WI38 (cell line): ENCODE measurements at regions not wholly inside any gene's neighbourhood (a gene's known extent, or its start where the extent isn't known, plus 50 kb on each side); places are given as distances from the start of the nearest gene placed in this dataset.

Experiments
- H3K4me3 ChIP-seq: 2 replicates; pipeline ENCODE4 v1.5.1; 2011; ENCODE audit warnings: low read depth, mild to moderate bottlenecking, control low read depth, low read length
- TF ChIP-seq, protein P1 (sequence below): IDR thresholded peaks from 2 replicates; pipeline ENCODE4 v1.5.1; 2012; ENCODE audit warnings: low read depth, mild to moderate bottlenecking, control low read depth, low read length

DNA sequence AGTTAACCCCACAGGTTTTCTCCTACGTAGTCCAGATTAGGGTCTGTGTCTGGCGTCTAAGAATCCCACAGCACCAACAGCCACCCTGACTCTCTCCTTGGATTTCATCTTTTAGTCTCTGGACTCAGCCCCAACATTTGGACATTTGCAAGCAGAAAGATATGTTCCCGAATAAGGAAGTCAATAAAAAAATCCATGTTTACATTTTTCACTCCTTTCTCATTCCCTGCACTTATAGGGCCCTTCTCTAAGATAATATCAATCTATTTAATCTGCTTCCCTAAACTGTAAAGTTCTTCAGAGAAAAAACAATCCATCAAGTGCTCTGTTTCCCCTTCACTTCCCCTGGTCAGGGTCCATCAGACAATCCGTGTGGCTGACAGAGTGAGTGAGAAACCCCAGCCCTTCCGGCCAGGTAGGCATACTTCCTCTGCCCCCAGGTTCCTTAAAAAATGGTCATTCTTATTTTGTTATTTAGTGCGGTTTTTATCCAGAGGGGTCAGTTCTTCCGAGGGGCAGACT, 105.9 kb upstream of the CDC42BPA start:
- no peak overlapping the region for H3K4me3 ChIP-seq
- TF ChIP-seq, protein P1, sequence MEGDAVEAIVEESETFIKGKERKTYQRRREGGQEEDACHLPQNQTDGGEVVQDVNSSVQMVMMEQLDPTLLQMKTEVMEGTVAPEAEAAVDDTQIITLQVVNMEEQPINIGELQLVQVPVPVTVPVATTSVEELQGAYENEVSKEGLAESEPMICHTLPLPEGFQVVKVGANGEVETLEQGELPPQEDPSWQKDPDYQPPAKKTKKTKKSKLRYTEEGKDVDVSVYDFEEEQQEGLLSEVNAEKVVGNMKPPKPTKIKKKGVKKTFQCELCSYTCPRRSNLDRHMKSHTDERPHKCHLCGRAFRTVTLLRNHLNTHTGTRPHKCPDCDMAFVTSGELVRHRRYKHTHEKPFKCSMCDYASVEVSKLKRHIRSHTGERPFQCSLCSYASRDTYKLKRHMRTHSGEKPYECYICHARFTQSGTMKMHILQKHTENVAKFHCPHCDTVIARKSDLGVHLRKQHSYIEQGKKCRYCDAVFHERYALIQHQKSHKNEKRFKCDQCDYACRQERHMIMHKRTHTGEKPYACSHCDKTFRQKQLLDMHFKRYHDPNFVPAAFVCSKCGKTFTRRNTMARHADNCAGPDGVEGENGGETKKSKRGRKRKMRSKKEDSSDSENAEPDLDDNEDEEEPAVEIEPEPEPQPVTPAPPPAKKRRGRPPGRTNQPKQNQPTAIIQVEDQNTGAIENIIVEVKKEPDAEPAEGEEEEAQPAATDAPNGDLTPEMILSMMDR: no peak

DNA sequence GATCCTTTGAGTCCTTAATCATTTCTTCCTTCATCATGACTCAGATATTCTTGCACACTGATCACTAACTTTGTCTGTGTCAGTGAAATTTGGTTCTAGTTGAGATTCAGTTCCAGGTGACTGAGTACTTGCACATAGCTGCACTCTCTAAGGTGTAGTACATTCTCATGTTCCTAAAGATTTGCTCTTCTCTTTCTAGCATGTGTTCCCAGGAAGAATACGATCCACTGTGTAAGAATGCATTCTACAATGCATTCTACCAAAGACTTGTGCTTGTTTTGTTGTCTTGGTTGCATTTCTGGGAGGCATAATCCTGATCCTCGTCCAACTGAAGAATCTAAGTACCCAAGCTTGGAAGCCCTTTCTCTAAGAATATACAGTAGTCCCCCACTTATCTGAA, 104.3 kb upstream of the CDC42BPA start:
- no peak overlapping the region for H3K4me3 ChIP-seq
- TF ChIP-seq, protein P1: no peak

GRCh38 chr1:227420147-227420546, 101.9 kb upstream of the CDC42BPA start:
- no peak overlapping the region for H3K4me3 ChIP-seq
- TF ChIP-seq, protein P1: no peak

DNA sequence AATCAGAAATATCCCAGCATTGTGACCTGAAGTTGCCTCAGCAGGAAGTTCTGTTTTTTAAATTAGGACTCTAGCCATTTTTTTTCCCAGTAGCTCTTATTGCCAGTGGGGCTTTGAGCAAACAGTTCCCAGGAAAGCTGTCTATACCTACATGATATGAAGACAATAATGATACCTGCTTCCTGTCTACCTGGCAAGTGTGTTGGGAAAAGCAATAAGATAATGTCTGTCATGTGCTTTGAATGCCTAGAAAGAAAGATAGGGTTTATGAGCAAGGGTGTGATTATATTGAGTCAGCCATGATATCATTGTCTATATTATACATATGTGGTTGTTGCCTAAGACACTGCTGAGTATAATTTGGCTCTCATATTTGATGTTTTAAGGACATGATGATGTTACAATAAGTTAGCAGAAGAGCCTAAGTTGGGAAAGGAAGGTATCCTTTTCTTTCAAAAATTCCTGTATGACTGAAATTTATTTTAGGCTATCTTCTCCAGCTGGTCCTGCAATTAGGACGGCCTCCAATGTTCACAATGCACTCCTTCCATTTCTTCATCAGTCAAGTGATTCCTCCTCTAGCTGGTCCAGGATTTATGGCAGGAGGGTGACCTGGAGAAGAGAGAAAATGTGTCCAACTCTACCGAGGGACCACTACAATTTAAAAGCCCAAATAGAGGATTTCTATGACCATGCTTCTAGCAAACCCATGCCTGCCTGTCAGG, 99.6 kb upstream of the CDC42BPA start:
- TF ChIP-seq, protein P1: no peak
- H3K4me3 ChIP-seq: no peak overlapping the region

DNA sequence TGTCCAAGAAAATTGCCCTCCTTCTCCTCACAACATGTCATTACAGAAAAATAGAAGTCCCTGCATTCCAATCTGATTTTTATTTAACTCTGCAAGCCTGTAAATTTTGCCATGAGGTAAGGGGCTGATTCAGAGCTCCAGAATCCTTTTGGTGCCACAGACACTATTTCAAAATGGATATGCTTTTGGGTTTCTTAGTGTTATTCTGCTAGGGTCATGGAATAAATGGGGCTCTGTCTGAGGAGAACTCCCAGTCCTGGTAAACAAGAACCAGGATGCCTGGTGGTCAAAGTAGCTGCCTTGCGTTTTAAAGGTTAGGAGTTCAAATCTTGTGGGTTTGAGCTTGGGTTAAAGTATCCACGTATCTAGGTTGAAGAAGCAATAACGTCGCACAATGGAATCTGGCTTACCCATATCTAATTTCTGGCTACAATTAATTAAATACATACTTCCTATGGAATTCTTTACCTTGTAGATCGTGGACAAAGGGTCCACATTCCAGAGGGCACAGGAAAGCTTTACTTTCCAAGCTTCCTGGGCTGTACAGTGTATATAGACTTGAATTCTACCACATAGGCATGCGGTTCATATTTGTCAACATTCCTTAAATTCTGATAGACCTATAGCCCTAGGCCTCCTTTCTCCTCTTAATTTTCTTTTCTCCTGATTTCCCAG, 98.0 kb upstream of the CDC42BPA start:
- TF ChIP-seq, protein P1: no peak
- H3K4me3 ChIP-seq: no peak overlapping the region

- TF ChIP-seq, protein P1: no peak
- no peak overlapping the region for H3K4me3 ChIP-seq
These were observed 97.0 kb upstream of the CDC42BPA start for GRCh38 chr1:227415115-227415790.
